ENCODE measurements at regions not wholly inside any gene's neighbourhood (a gene's known extent, or its start where the extent isn't known, plus 50 kb on each side); places are given as distances from the start of the nearest gene placed in this dataset.

- no peak overlapping the region for H2AFZ ChIP-seq (ENCODE audit: insufficient read depth, low read depth, low read length, poor library complexity, severe bottlenecking)
- no peaks in the 10 kb centered on the region for H4K20me1 ChIP-seq (ENCODE audit: insufficient read depth, low read length)
- no peaks in the 10 kb centered on the region for H3K36me3 ChIP-seq (replicated peaks in 1 of 2; ENCODE audit: control insufficient read depth in 1 of 2, insufficient read depth in 2 of 2, low read length in 2 of 2)
- no peaks in the 10 kb centered on the region for H3K36me3 Mint-ChIP-seq
- TF ChIP-seq CTCF (IDR thresholded peaks at IDR 0.05) = no peak
- H3K4me3 Mint-ChIP-seq = no peak overlapping the region
- no peaks in the 10 kb centered on the region for H3K4me1 Mint-ChIP-seq
- no peak overlapping the region for H3K4me3 ChIP-seq (replicated peaks in 1 of 3; ENCODE audit: low read depth in 2 of 3, low read length in 3 of 3)
- H3K4me2 ChIP-seq (replicated peaks; ENCODE audit: extremely low read depth, low read length, poor library complexity, severe bottlenecking) = no peak overlapping the region
- H3K27ac Mint-ChIP-seq = no peak overlapping the region
- H3K27me3 ChIP-seq (ENCODE audit: control insufficient read depth in 2 of 2, insufficient read depth in 2 of 2, low read length in 2 of 2) = no peaks in the 10 kb centered on the region
- no peak overlapping the region for H3K9ac ChIP-seq (ENCODE audit: insufficient read depth, low read length, poor library complexity, severe bottlenecking)
- no peak overlapping the region for H3K27ac ChIP-seq (ENCODE audit: low read depth in 1 of 2, low read length in 2 of 2)
- no peak for DNase-seq
- H3K27me3 Mint-ChIP-seq (ENCODE audit: low read depth in 3 of 3) = peaks cover 0 to 2% (median 0%) of the 10 kb centered on the region in 3 donors
- no peaks in the 10 kb centered on the region for H3K79me2 ChIP-seq (ENCODE audit: insufficient read depth, low read length)
- H3K9me3 ChIP-seq (replicated peaks in 1 of 2; ENCODE audit: control insufficient read depth in 1 of 2, insufficient read depth in 1 of 2, low read length in 2 of 2) = peaks cover 0 to 7% of the 10 kb centered on the region in 2 donors
- peaks cover 0 to 12% (median 0%) of the 10 kb centered on the region in 7 donors for H3K9me3 Mint-ChIP-seq
- no peaks in the 10 kb centered on the region for H3K4me1 ChIP-seq (ENCODE audit: control insufficient read depth in 1 of 2, insufficient read depth in 2 of 2, low read length in 2 of 2)
- WGBS (ENCODE audit: insufficient coverage) = 63% methylated on average over 2 of the region's 4 CpGs
- intact Hi-C loops (cut with micrococcal nuclease) = no loop called here
Observed at GRCh38 chr3:174639406-174639805, 219.7 kb upstream of the NAALADL2 start.

GRCh38 chr3:174639970-174640369 is 219.2 kb upstream of the NAALADL2 start:
- Mint-ChIP-seq H3K4me3 (no peak overlapping the region), H3K27ac (no peak overlapping the region), H3K36me3 (no peaks in the 10 kb centered on the region), H3K9me3 (peaks cover 0 to 12% (median 0%) of the 10 kb centered on the region in 7 donors), H3K4me1 (no peaks in the 10 kb centered on the region), H3K27me3 (ENCODE audit: low read depth in 3 of 3) (peaks cover 0 to 2% (median 0%) of the 10 kb centered on the region in 3 donors)
- 100% methylated on average over 2 of the region's 3 CpGs for WGBS (ENCODE audit: insufficient coverage)
- H3K27me3 ChIP-seq (ENCODE audit: control insufficient read depth in 2 of 2, insufficient read depth in 2 of 2, low read length in 2 of 2) = no peaks in the 10 kb centered on the region
- H3K9ac ChIP-seq (ENCODE audit: insufficient read depth, low read length, poor library complexity, severe bottlenecking) = no peak overlapping the region
- no peak overlapping the region for H3K27ac ChIP-seq (ENCODE audit: low read depth in 1 of 2, low read length in 2 of 2)
- DNase-seq = no peak
- no peak for TF ChIP-seq CTCF (IDR thresholded peaks at IDR 0.05)
- H3K9me3 ChIP-seq (replicated peaks in 1 of 2; ENCODE audit: control insufficient read depth in 1 of 2, insufficient read depth in 1 of 2, low read length in 2 of 2) = peaks cover 0 to 7% of the 10 kb centered on the region in 2 donors
- no peak overlapping the region for H3K4me3 ChIP-seq (replicated peaks in 1 of 3; ENCODE audit: low read depth in 2 of 3, low read length in 3 of 3)
- H3K79me2 ChIP-seq (ENCODE audit: insufficient read depth, low read length) = no peaks in the 10 kb centered on the region
- no peaks in the 10 kb centered on the region for H4K20me1 ChIP-seq (ENCODE audit: insufficient read depth, low read length)
- intact Hi-C loops (cut with micrococcal nuclease) = no loop called here
- no peak overlapping the region for H3K4me2 ChIP-seq (replicated peaks; ENCODE audit: extremely low read depth, low read length, poor library complexity, severe bottlenecking)
- no peak overlapping the region for H2AFZ ChIP-seq (ENCODE audit: insufficient read depth, low read depth, low read length, poor library complexity, severe bottlenecking)
- no peaks in the 10 kb centered on the region for H3K4me1 ChIP-seq (ENCODE audit: control insufficient read depth in 1 of 2, insufficient read depth in 2 of 2, low read length in 2 of 2)
- no peaks in the 10 kb centered on the region for H3K36me3 ChIP-seq (replicated peaks in 1 of 2; ENCODE audit: control insufficient read depth in 1 of 2, insufficient read depth in 2 of 2, low read length in 2 of 2)
